IMR-90 (cell line): ENCODE measurements at regions not wholly inside any gene's neighbourhood (a gene's known extent, or its start where the extent isn't known, plus 50 kb on each side); places are given as distances from the start of the nearest gene placed in this dataset.

Experiments
- ATAC-seq: fragments of 200-7000 bp; cut with Tn5 transposase; 2 replicates; pipeline ENCODE4 v1.9.1; 2020; ENCODE audit warnings: low read depth, mild to moderate bottlenecking, moderate library complexity
- BruUV-seq: library from RNA; stranded (reverse); fragments of 400-500 nt; replicated peaks from 2 replicates; lab custom pipeline; 2021; lab: Mats Ljungman, UMichigan
- CTCF ChIA-PET: fragments of 300-600 bp; formaldehyde crosslinking; extraction: SDS; loops from one replicate; lab custom pipeline; 2021; ENCODE audit warnings: antibody characterized with exemption; lab: Yijun Ruan, JAX
- POLR2A ChIA-PET: fragments of 300-600 bp; sonication (Branson Sonifier 250); formaldehyde crosslinking; loops from one replicate; lab custom pipeline; 2022; ENCODE audit warnings: antibody characterized with exemption; ENCODE audit not compliant: unreplicated experiment; lab: Charles Lee
- DNase-seq: peaks from one replicate; pipeline ENCODE4 v3.0.0; 2013
- H2AFZ ChIP-seq: replicated peaks from 2 replicates; pipeline ENCODE3; 2013; ENCODE audit warnings: low read length, mild to moderate bottlenecking; ENCODE audit not compliant: poor library complexity
- H2AK5ac ChIP-seq: 2 replicates; pipeline ENCODE4 v1.6.1; 2013; ENCODE audit warnings: low read depth, low read length, inconsistent platforms
- H2AK9ac ChIP-seq: replicated peaks from 2 replicates; pipeline ENCODE3; 2013; ENCODE audit warnings: mild to moderate bottlenecking, low read depth, low read length, moderate library complexity; ENCODE audit not compliant: poor library complexity
- H2BK120ac ChIP-seq: 2 replicates; pipeline ENCODE4 v1.6.1; 2013; ENCODE audit warnings: low read depth, low read length, inconsistent platforms
- H2BK15ac ChIP-seq: 3 replicates; pipeline ENCODE4 v1.6.1; 2013; ENCODE audit warnings: low read depth, low read length, inconsistent platforms
- H2BK20ac ChIP-seq: 2 replicates; pipeline ENCODE4 v1.6.1; 2013; ENCODE audit warnings: low read depth, mild to moderate bottlenecking, inconsistent platforms, low read length, moderate library complexity
- H2BK5ac ChIP-seq: 2 replicates; pipeline ENCODE4 v1.6.1; 2013; ENCODE audit warnings: mild to moderate bottlenecking, low read depth, low read length, inconsistent platforms; ENCODE audit not compliant: poor library complexity, severe bottlenecking
- H3K14ac ChIP-seq: replicated peaks from 2 replicates; pipeline ENCODE4 v1.6.1; 2013; ENCODE audit warnings: low read depth, low read length, inconsistent platforms
- H3K18ac ChIP-seq: 2 replicates; pipeline ENCODE4 v1.6.1; 2013; ENCODE audit warnings: low read depth, low read length, control low read depth
- H3K23ac ChIP-seq: 2 replicates; pipeline ENCODE4 v1.6.1; 2013; ENCODE audit warnings: low read depth, low read length, inconsistent platforms
- H3K27ac ChIP-seq: 2 replicates; pipeline ENCODE4 v1.5.1; 2013; ENCODE audit warnings: mild to moderate bottlenecking, control low read depth, low read length; ENCODE audit not compliant: insufficient read depth
- H3K27me3 ChIP-seq: 2 replicates; pipeline ENCODE4 v1.6.1; 2013; ENCODE audit warnings: low read length; ENCODE audit not compliant: control insufficient read depth, insufficient read depth
- H3K36me3 ChIP-seq: 2 replicates; pipeline ENCODE4 v1.6.1; 2013; ENCODE audit warnings: low read length, mixed read lengths; ENCODE audit not compliant: control insufficient read depth, insufficient read depth
- H3K4ac ChIP-seq: 2 replicates; pipeline ENCODE4 v1.6.1; 2013; ENCODE audit warnings: low read depth, low read length, inconsistent platforms
- H3K4me1 ChIP-seq: 2 replicates; pipeline ENCODE4 v1.6.1; 2013; ENCODE audit warnings: low read length, mixed read lengths; ENCODE audit not compliant: control insufficient read depth, insufficient read depth
- H3K4me2 ChIP-seq: 2 replicates; pipeline ENCODE4 v1.6.1; 2013; ENCODE audit warnings: low read depth, mild to moderate bottlenecking, control low read depth, low read length, moderate library complexity
- H3K4me3 ChIP-seq: 2 replicates; pipeline ENCODE4 v1.5.1; 2013; ENCODE audit warnings: low read depth, mild to moderate bottlenecking, control low read depth, low read length, moderate library complexity; ENCODE audit not compliant: insufficient read depth
- H3K56ac ChIP-seq: 2 replicates; pipeline ENCODE4 v1.6.1; 2013; ENCODE audit warnings: low read length, inconsistent platforms; ENCODE audit not compliant: insufficient read depth; ENCODE audit errors: extremely low read depth
- H3K79me1 ChIP-seq, 2 experiments: 2 replicates each; pipeline ENCODE4 v1.6.1; 2013; ENCODE audit warnings: low read length in 2 of 2, inconsistent platforms in 1 of 2, low read depth in 1 of 2
- H3K9ac ChIP-seq: 2 replicates; pipeline ENCODE4 v1.6.1; 2013; ENCODE audit warnings: low read depth, low read length, control low read depth
- H3K9me1 ChIP-seq: 2 replicates; pipeline ENCODE4 v1.6.1; 2013; ENCODE audit warnings: low read length, inconsistent platforms; ENCODE audit not compliant: insufficient read depth
- H3K9me3 ChIP-seq: 2 replicates; pipeline ENCODE4 v1.6.1; 2013; ENCODE audit warnings: low read length; ENCODE audit not compliant: control insufficient read depth, insufficient read depth
- H4K20me1 ChIP-seq: 2 replicates; pipeline ENCODE4 v1.6.1; 2013; ENCODE audit warnings: low read length, inconsistent platforms; ENCODE audit not compliant: insufficient read depth
- H4K5ac ChIP-seq: 2 replicates; pipeline ENCODE4 v1.6.1; 2013; ENCODE audit warnings: mild to moderate bottlenecking, low read depth, low read length, control low read depth
- H4K8ac ChIP-seq, 2 experiments: 2 replicates each; pipeline ENCODE4 v1.6.1; 2013; ENCODE audit warnings: low read depth in 2 of 2, low read length in 2 of 2, control low read depth in 1 of 2, inconsistent platforms in 1 of 2
- H4K91ac ChIP-seq: 2 replicates; pipeline ENCODE4 v1.6.1; 2013; ENCODE audit warnings: low read depth, low read length, inconsistent platforms; ENCODE audit not compliant: insufficient read depth
- BHLHE40 ChIP-seq: fragments of 150-350 bp; IDR thresholded peaks from 2 replicates; pipeline ENCODE4 v1.6.1; 2016; ENCODE audit warnings: mild to moderate bottlenecking, low read depth, low read length
- CEBPB ChIP-seq: IDR thresholded peaks from 2 replicates; pipeline ENCODE4 v1.6.1; 2012; ENCODE audit warnings: low read depth, low read length, improper control_type of control experiment
- CHD1 ChIP-seq: IDR thresholded peaks from 2 replicates; pipeline ENCODE4 v1.6.1; 2012; ENCODE audit warnings: low read depth, low read length, improper control_type of control experiment
- FOS ChIP-seq: fragments of 150-350 bp; IDR thresholded peaks from 2 replicates; pipeline ENCODE4 v1.6.1; 2016; ENCODE audit warnings: low read depth, low read length
- MAFK ChIP-seq: IDR thresholded peaks from 2 replicates; pipeline ENCODE4 v1.6.1; 2012; ENCODE audit warnings: low read depth, low read length, improper control_type of control experiment
- MAZ ChIP-seq: IDR thresholded peaks from 2 replicates; pipeline ENCODE4 v1.6.1; 2012; ENCODE audit warnings: low read depth, mild to moderate bottlenecking, low read length, improper control_type of control experiment, moderate library complexity, borderline replicate concordance
- MXI1 ChIP-seq: IDR thresholded peaks from 2 replicates; pipeline ENCODE4 v1.6.1; 2012; ENCODE audit warnings: low read depth, mild to moderate bottlenecking, low read length, moderate library complexity, borderline replicate concordance
- NFE2L2 ChIP-seq: fragments of 150-350 bp; IDR thresholded peaks from 2 replicates; pipeline ENCODE4 v1.6.1; 2016; ENCODE audit warnings: low read depth, mild to moderate bottlenecking, low read length
- POLR2A ChIP-seq: IDR thresholded peaks from 2 replicates; pipeline ENCODE4 v1.6.1; 2012; ENCODE audit warnings: mild to moderate bottlenecking, low read depth, low read length
- RAD21 ChIP-seq: IDR thresholded peaks from 2 replicates; pipeline ENCODE4 v1.6.1; 2012; ENCODE audit warnings: low read length, improper control_type of control experiment
- RCOR1 ChIP-seq: IDR thresholded peaks from 2 replicates; pipeline ENCODE4 v1.6.1; 2012; ENCODE audit warnings: mild to moderate bottlenecking, low read length, improper control_type of control experiment; ENCODE audit not compliant: insufficient replicate concordance
- RFX5 ChIP-seq: IDR thresholded peaks from 2 replicates; pipeline ENCODE4 v1.8.0; 2012; ENCODE audit warnings: low read depth, mild to moderate bottlenecking, low read length, moderate library complexity
- SMC3 ChIP-seq: fragments of 150-350 bp; IDR thresholded peaks from 2 replicates; pipeline ENCODE4 v1.6.1; 2016; ENCODE audit warnings: low read depth, mild to moderate bottlenecking, antibody characterized with exemption, low read length, moderate library complexity
- USF2 ChIP-seq: fragments of 150-350 bp; IDR thresholded peaks from 2 replicates; pipeline ENCODE4 v1.6.1; 2017; ENCODE audit warnings: mild to moderate bottlenecking, antibody characterized with exemption, low read length, low read depth
- WGBS, 2 experiments: methylation state at CpG; one replicate each; pipeline versions ENCODE4 v1.1.5 to v1.1.7; 2013; ENCODE audit warnings: missing lambda C conversion rate in 2 of 2; ENCODE audit not compliant: insufficient read length in 1 of 2; ENCODE audit errors: extremely low coverage in 2 of 2; 5-methylcytosine and 5-hydroxymethylcytosine counted together
- dilution Hi-C: fragments of 300-500 bp; cut with HindIII; formaldehyde crosslinking; loops from one replicate; pipeline ENCODE4 v1.14.3; 2018; ENCODE audit warnings: low sequenced_read_pairs; ENCODE audit not compliant: unreplicated experiment
- in situ Hi-C: fragments of 300-500 bp; cut with MboI; formaldehyde crosslinking; loops from 3 replicates; pipeline ENCODE4 v1.14.3; 2019; ENCODE audit warnings: low sequenced_read_pairs, inconsistent platforms, mixed read lengths
- intact Hi-C: fragments of 100-400 bp; cut with micrococcal nuclease; formaldehyde crosslinking; loops from 2 replicates; pipeline ENCODE4 v1.10.0; 2022
- TF ChIP-seq, protein P1 (sequence below): conservative IDR thresholded peaks from 2 replicates; pipeline ENCODE4 v1.5.1; 2012; ENCODE audit warnings: mild to moderate bottlenecking, low read depth, low read length, improper control_type of control experiment
- TF ChIP-seq, protein P2 (sequence below): fragments of 150-350 bp; IDR thresholded peaks from 2 replicates; pipeline ENCODE4 v1.6.1; 2016; ENCODE audit warnings: low read depth, mild to moderate bottlenecking, low read length, moderate library complexity, borderline replicate concordance

- DNase-seq: no peak
These were observed 105.3 kb upstream of the ACVR2A start for GRCh38 chr2:147739508-147739907.

More at GRCh38 chr2:147739508-147739907, 105.3 kb upstream of the ACVR2A start:
- H3K36me3 ChIP-seq: no peaks in the 10 kb centered on the region
- no TSS peak for BruUV-seq
- no peak overlapping the region for H2AFZ ChIP-seq
- no CpG with 5 or more reads among the region's 3 CpGs for WGBS, 2 experiments
- H2BK15ac ChIP-seq: no peak overlapping the region
- H2BK120ac ChIP-seq: no peak overlapping the region
- H4K5ac ChIP-seq: no peak overlapping the region
- dilution Hi-C loops (no loop called here), intact Hi-C loops (no loop called here), in situ Hi-C loops (no loop called here)
- no peak overlapping the region for H3K56ac ChIP-seq
- TF ChIP-seq POLR2A: no peak
- no peak for TF ChIP-seq BHLHE40
- no peak for TF ChIP-seq NFE2L2
- TF ChIP-seq CHD1: no peak
- TF ChIP-seq CEBPB: no peak
- no peak for TF ChIP-seq RCOR1
- no peak for TF ChIP-seq FOS
- no peak for TF ChIP-seq MAZ
- TF ChIP-seq MXI1: no peak
- no peak for TF ChIP-seq RFX5
- TF ChIP-seq USF2: no peak
- no peak for TF ChIP-seq SMC3
- TF ChIP-seq, protein P1, sequence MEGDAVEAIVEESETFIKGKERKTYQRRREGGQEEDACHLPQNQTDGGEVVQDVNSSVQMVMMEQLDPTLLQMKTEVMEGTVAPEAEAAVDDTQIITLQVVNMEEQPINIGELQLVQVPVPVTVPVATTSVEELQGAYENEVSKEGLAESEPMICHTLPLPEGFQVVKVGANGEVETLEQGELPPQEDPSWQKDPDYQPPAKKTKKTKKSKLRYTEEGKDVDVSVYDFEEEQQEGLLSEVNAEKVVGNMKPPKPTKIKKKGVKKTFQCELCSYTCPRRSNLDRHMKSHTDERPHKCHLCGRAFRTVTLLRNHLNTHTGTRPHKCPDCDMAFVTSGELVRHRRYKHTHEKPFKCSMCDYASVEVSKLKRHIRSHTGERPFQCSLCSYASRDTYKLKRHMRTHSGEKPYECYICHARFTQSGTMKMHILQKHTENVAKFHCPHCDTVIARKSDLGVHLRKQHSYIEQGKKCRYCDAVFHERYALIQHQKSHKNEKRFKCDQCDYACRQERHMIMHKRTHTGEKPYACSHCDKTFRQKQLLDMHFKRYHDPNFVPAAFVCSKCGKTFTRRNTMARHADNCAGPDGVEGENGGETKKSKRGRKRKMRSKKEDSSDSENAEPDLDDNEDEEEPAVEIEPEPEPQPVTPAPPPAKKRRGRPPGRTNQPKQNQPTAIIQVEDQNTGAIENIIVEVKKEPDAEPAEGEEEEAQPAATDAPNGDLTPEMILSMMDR: no peak
- no peak for TF ChIP-seq MAFK
- TF ChIP-seq, protein P2, sequence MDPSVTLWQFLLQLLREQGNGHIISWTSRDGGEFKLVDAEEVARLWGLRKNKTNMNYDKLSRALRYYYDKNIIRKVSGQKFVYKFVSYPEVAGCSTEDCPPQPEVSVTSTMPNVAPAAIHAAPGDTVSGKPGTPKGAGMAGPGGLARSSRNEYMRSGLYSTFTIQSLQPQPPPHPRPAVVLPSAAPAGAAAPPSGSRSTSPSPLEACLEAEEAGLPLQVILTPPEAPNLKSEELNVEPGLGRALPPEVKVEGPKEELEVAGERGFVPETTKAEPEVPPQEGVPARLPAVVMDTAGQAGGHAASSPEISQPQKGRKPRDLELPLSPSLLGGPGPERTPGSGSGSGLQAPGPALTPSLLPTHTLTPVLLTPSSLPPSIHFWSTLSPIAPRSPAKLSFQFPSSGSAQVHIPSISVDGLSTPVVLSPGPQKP: no peak
- no peak for TF ChIP-seq RAD21
- no peak overlapping the region for H3K9ac ChIP-seq
- H2BK20ac ChIP-seq: no peak overlapping the region
- no peaks in the 10 kb centered on the region for H3K9me1 ChIP-seq
- no peak overlapping the region for H4K8ac ChIP-seq
- POLR2A ChIA-PET: no interaction called here
- H3K4me3 ChIP-seq: no peak overlapping the region
- H3K79me1 ChIP-seq: no peaks in the 10 kb centered on the region
- no peak overlapping the region for H3K14ac ChIP-seq
- H3K23ac ChIP-seq: no peak overlapping the region
- no peak overlapping the region for H3K4me2 ChIP-seq
- no peak overlapping the region for H3K27ac ChIP-seq
- no peak overlapping the region for H3K18ac ChIP-seq
- no peak overlapping the region for H3K4ac ChIP-seq
- no peaks in the 10 kb centered on the region for H4K20me1 ChIP-seq
- no peak overlapping the region for H2BK5ac ChIP-seq
- CTCF ChIA-PET: no interaction called here
- no peak overlapping the region for H2AK5ac ChIP-seq
- no peaks in the 10 kb centered on the region for H3K9me3 ChIP-seq
- H2AK9ac ChIP-seq: no peak overlapping the region
- no peaks in the 10 kb centered on the region for H3K4me1 ChIP-seq
- H4K91ac ChIP-seq: no peak overlapping the region
- H3K27me3 ChIP-seq: no peaks in the 10 kb centered on the region
- no peak; the same call in 1 of the 2 replicates for ATAC-seq
